Body of pancreas (tissue), 4 donors: ENCODE measurements at regions not wholly inside any gene's neighbourhood (a gene's known extent, or its start where the extent isn't known, plus 50 kb on each side); places are given as distances from the start of the nearest gene placed in this dataset.

Experiments
- ATAC-seq: fragments of 150-250 bp; one replicate; pipeline ENCODE4 v1.9.1; 2016
- DNase-seq, 4 donors: peaks; one replicate each; pipeline ENCODE4 v3.0.0-alpha.2; 2019
- H3K27ac ChIP-seq, 4 donors: fragments of 200-600 bp; sonication (generic); 1 replicate in 3 of 4; 2 replicates in 1 of 4; pipeline versions ENCODE4 v1.5.1 to v1.6.1; 2016 to 2019; ENCODE audit warnings: mild to moderate bottlenecking in 1 of 4, mixed read lengths in 1 of 4, moderate library complexity in 1 of 4
- H3K27me3 ChIP-seq, 2 donors: fragments of 200-600 bp; sonication (generic); one replicate each; pipeline ENCODE4 v1.6.0; 2016; ENCODE audit warnings: mild to moderate bottlenecking in 1 of 2
- H3K36me3 ChIP-seq, 2 donors: fragments of 200-600 bp; sonication (generic); replicated peaks in 1 of 2; 2 replicates each; pipeline ENCODE4 v1.5.1; 2016; ENCODE audit warnings: low read depth in 2 of 2; ENCODE audit not compliant: insufficient read depth in 1 of 2
- H3K4me1 ChIP-seq: fragments of 200-600 bp; sonication (generic); one replicate; pipeline ENCODE4 v1.6.0; 2016
- H3K4me3 ChIP-seq, 2 donors: fragments of 200-600 bp; sonication (generic); 1 replicate in 1 of 2; 2 replicates in 1 of 2; pipeline ENCODE4 v1.5.1; 2016 to 2019
- H3K9me3 ChIP-seq, 3 donors: fragments of 200-600 bp; sonication (generic); 1 replicate in 2 of 3; 2 replicates in 1 of 3; pipeline ENCODE4 v1.5.1; 2016
- POLR2A ChIP-seq, 3 donors: fragments of 450-650 bp; IDR thresholded peaks; one replicate each; pipeline ENCODE4 v1.6.1; 2016; ENCODE audit warnings: antibody characterized with exemption in 3 of 3, mild to moderate bottlenecking in 2 of 3
- WGBS, 2 donors: methylation state at CpG; one replicate each; pipeline ENCODE4 v1.1.5; 2017; 5-methylcytosine and 5-hydroxymethylcytosine counted together
- intact Hi-C: fragments of 100-400 bp; cut with DNase I; formaldehyde crosslinking; loops from one replicate; pipeline ENCODE4 v1.15.1; 2023
- TF ChIP-seq, protein P1 (sequence below), 7 experiments: fragments of 450-650 bp in 4 of 7; fragments of 200-600 bp in 3 of 7; sonication (generic) in 3 of 7; IDR thresholded peaks; one replicate each; pipeline ENCODE4 v1.5.1; 2016 to 2019; ENCODE audit warnings: antibody characterized with exemption in 7 of 7

DNA sequence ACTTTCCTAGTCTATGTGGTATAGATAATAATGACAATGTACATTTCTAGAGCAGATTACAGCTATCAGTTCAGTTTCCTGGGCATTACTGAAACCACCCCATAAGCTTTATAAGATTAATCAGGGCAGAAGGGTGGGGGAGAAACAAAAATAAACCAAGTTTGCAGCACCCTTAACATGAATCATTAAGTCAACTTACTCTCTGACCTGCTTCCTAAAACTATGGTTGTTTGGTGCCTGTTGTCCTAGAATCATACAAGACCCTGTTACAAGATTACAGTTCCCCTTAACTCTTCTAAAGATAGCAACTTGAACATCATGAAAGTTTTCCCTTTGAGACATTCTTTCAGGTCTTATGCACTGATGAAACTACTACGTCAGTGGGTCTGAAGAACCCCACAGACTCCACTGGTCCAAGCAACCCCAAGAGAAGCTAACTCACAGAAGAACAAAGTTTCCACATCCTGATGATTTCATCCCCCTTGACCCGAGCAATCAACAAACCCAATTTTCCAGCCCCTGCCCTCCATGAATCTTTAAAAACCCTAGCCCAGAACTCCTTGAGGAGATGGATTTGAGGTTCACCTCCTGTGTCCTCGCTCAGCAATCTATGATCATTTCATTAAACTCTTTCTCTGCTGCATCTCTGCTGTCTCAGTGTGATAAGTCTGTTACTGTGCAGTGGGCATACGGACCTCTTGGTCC, 336.5 kb downstream of the FOXO1 start:
- TF ChIP-seq POLR2A (IDR thresholded peaks at IDR 0.05): no peak
- TF ChIP-seq, protein P1, sequence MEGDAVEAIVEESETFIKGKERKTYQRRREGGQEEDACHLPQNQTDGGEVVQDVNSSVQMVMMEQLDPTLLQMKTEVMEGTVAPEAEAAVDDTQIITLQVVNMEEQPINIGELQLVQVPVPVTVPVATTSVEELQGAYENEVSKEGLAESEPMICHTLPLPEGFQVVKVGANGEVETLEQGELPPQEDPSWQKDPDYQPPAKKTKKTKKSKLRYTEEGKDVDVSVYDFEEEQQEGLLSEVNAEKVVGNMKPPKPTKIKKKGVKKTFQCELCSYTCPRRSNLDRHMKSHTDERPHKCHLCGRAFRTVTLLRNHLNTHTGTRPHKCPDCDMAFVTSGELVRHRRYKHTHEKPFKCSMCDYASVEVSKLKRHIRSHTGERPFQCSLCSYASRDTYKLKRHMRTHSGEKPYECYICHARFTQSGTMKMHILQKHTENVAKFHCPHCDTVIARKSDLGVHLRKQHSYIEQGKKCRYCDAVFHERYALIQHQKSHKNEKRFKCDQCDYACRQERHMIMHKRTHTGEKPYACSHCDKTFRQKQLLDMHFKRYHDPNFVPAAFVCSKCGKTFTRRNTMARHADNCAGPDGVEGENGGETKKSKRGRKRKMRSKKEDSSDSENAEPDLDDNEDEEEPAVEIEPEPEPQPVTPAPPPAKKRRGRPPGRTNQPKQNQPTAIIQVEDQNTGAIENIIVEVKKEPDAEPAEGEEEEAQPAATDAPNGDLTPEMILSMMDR (IDR thresholded peaks at IDR 0.05): no peak
- no peak for DNase-seq
- Histone ChIP-seq H3K27ac (no peak overlapping the region), H3K4me3 (no peak overlapping the region), H3K27me3 (no peaks in the 10 kb centered on the region), H3K4me1 (no peaks in the 10 kb centered on the region), H3K9me3 (no peaks in the 10 kb centered on the region), H3K36me3 (no peaks in the 10 kb centered on the region)
- WGBS, 2 donors: 86 to 91% methylated on average over 4 of the region's 4 CpGs
- no peak for ATAC-seq
- intact Hi-C loops: no loop called here

DNA sequence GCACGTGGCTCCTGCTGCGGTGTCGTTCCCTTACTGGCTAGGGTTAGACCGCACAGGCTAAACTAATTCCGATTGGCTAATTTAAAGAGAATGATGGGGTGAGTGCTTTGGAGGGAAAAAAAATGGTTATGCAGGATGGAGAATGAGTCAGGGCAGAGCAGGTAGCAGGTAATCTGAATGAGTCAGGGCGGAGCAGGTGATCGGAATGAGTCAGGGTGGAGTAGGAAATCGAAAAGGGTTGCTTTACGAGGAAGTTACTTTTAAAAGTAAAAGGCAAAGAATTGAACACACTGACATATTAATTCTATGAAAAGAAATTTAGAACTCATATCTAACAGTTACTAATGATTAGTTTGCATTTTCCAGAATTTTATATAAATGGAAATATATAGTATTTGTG, 335.5 kb downstream of the FOXO1 start:
- TF ChIP-seq, protein P1 (IDR thresholded peaks at IDR 0.05): no peak
- no peak for TF ChIP-seq POLR2A (IDR thresholded peaks at IDR 0.05)
- DNase-seq (no peak), ATAC-seq (no peak)
- H3K36me3 ChIP-seq: no peaks in the 10 kb centered on the region
- H3K9me3 ChIP-seq: no peaks in the 10 kb centered on the region
- no peak overlapping the region for H3K27ac ChIP-seq
- 91 to 95% methylated on average over 9 of the region's 9 CpGs for WGBS, 2 donors
- intact Hi-C loops: no loop called here
- H3K27me3 ChIP-seq: no peaks in the 10 kb centered on the region
- peaks cover 5% of the 10 kb centered on the region for H3K4me1 ChIP-seq
- H3K4me3 ChIP-seq: no peak overlapping the region

DNA sequence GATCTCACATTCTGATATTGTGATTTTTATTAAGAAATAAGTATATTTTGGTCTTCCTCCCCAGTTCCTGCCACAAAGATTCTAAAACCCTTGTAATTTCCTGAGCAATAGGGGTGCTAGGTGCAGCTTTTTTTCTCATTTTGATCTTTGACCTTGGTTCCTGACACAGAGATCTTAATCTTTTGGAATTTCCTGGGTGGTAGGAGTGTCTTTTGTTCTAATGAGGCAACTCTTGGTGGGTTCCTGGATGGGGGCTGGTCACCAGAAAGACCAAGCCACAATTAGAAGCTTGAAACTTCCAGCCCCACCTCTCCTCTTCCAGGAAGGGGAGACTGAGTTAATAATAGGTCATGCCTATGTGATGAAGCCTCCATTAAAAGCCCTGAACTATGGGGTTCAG, 334.6 kb downstream of the FOXO1 start:
- Histone ChIP-seq H3K27ac (no peak overlapping the region), H3K4me1 (peaks cover 14% of the 10 kb centered on the region), H3K4me3 (no peak overlapping the region), H3K36me3 (no peaks in the 10 kb centered on the region), H3K9me3 (no peaks in the 10 kb centered on the region), H3K27me3 (no peaks in the 10 kb centered on the region)
- ATAC-seq (no peak), DNase-seq (no peak)
- intact Hi-C loops: no loop called here
- TF ChIP-seq, protein P1 (IDR thresholded peaks at IDR 0.05): no peak
- no peak for TF ChIP-seq POLR2A (IDR thresholded peaks at IDR 0.05)

DNA sequence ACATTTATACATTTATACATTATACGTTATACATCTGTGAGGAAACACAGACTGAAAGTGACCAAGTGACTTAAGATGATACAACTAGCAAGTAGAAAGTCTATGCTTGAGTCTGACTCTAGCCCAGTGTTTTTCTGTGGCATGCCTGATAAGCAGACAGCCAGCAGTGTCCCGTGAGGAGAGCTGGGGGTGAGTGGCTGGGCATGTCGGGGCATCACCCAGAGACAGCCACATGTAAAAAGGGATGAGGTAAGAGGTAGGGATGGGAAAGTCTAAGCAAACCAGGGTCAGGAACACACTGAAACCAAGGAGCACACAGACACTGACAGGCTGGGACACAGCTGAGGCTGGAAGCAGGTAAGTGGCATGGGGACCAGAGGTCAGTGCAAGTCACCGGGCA, 333.2 kb downstream of the FOXO1 start:
- no peaks in the 10 kb centered on the region for H3K36me3 ChIP-seq
- WGBS, 2 donors: 81 to 90% methylated on average over 4 of the region's 4 CpGs
- DNase-seq (no peak), ATAC-seq (no peak)
- H3K4me3 ChIP-seq: no peak overlapping the region
- intact Hi-C loops: no loop called here
- H3K27ac ChIP-seq: no peak overlapping the region
- no peaks in the 10 kb centered on the region for H3K27me3 ChIP-seq
- H3K4me1 ChIP-seq: peaks cover 28% of the 10 kb centered on the region
- TF ChIP-seq, protein P1 (IDR thresholded peaks at IDR 0.05): no peak
- no peak for TF ChIP-seq POLR2A (IDR thresholded peaks at IDR 0.05)
- no peaks in the 10 kb centered on the region for H3K9me3 ChIP-seq

DNA sequence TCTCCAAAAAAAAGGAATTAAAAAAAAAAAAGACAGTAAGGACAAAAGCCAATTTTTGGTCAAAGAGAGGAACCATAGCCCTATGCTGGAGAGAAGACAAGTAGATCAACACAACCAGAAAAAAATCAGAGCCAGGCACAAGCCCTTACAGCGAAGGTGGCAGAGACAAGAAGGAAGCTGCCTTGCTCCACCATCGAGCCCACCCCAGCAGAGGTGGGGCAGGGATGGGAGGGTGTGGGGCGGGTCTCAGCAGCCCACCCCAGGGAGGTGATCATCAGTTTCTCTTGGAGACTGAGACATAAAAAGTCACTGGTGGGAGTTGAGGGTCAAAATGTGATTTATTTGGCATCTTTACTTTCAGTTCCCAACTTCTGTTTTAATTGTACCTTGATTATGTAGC, 332.4 kb downstream of the FOXO1 start:
- H3K4me1 ChIP-seq: peaks cover 36% of the 10 kb centered on the region
- H3K36me3 ChIP-seq: no peaks in the 10 kb centered on the region
- H3K4me3 ChIP-seq: no peak overlapping the region
- 93 to 97% methylated on average over 3 of the region's 3 CpGs for WGBS, 2 donors
- no peak overlapping the region for H3K27ac ChIP-seq
- no peaks in the 10 kb centered on the region for H3K9me3 ChIP-seq
- TF ChIP-seq, protein P1 (IDR thresholded peaks at IDR 0.05): no peak
- TF ChIP-seq POLR2A (IDR thresholded peaks at IDR 0.05): no peak
- ATAC-seq (no peak), DNase-seq (no peak)
- intact Hi-C loops: no loop called here
- H3K27me3 ChIP-seq: no peaks in the 10 kb centered on the region
